GM18517 (cell line): ENCODE measurements at regions not wholly inside any gene's neighbourhood (a gene's known extent, or its start where the extent isn't known, plus 50 kb on each side); places are given as distances from the start of the nearest gene placed in this dataset.

Experiments
- ATAC-seq: cut with Tn5 transposase; IDR thresholded peaks from one replicate; pipeline ENCODE4 v1.9.1; 2021; ENCODE audit warnings: mild to moderate bottlenecking, moderate library complexity; ENCODE audit not compliant: unreplicated experiment

DNA sequence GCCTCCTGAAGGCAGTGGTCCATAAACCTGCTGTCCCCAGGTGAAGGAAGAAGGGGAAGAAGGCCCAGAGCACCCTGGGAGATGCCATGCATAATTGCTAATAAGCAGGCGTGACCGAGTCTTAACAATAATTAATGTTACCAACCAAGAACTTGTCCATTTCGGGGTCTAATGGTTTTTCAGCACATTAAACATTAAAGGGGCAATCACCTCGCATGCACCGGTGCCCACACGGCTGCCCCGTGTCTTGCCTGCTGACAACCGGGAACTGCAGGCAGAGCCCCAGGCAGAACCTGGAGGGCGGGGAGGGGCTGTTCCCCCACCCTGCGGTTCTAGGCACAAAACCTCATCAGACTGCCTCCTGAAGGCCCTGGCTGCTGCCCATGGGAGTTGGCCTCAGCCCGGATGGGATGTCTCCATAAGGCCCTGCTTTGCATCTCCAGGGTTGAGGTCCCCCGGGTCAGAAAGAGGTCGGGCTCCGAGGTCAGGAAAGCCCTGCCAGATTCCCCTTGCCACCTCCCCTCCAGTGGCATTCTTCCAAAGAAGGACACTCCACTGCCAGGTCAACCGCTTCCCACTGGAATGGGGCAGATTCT is 169.0 kb downstream of the BUD13 start:
- no peak for ATAC-seq

GRCh38 chr11:116602637-116602942 is 170.2 kb downstream of the BUD13 start:
- ATAC-seq: no peak

- no peak for ATAC-seq
Observed at GRCh38 chr11:116601814-116602636, 170.8 kb downstream of the BUD13 start.

DNA sequence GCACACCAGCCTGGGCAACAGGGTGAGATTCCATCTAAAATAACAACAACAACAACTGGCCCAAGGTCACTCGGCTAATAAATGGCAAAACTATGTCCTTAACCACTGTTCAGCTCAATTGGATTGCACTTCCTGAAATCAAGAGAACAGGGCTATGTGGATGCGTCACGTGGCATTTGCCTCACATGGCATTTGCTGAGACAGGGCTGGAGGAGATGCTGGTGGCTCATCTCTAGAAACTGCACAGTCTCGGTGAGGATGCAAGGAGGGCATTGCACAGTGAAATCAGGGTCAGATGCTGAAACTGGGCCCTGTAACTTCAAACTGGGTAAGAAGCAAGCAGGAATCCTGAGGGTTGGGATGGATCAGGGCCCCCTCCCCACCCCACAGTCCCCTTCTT is 171.9 kb downstream of the BUD13 start:
- no peak for ATAC-seq

DNA sequence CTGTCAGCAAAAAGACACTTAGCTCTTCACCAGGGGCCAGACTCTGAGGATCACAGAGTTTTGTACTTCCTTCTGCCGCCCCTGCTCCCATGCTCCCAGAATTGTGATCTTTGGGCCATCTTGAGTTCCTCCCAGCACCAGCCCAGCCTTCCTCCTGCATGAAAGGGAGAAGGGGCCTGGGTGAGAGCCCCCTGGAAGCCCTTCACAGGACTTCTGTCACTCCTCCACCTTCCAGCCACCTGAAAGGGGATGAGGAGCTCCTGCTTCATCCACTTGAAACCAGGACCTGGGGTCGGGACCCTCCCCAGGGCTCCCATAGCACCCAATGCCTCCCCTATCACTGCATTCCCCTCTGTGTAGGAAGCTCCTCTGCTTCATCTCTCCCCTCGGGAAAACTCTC is 174.2 kb downstream of the BUD13 start:
- no peak for ATAC-seq

DNA sequence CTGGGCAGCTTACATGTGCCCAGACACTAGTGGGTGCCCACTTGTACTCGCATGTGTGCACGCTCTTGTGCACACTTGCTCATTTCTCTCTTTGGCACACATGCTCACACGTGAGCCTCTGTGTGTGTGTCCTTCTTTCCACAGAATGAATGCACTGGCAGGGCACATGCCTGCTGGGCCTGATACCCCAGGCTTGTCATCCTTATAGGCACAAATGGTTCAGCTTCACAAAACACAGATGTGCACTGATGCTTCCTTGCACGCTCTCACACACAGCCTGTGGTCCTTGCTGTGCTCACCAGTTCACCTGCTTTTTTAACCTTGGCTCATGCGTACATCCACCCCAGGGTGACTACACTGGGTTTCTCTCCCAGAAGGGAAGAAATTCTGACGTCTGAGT is 174.8 kb downstream of the BUD13 start:
- ATAC-seq: no peak

GRCh38 chr11:116596346-116597260 is 176.2 kb downstream of the BUD13 start:
- ATAC-seq: no peak

DNA sequence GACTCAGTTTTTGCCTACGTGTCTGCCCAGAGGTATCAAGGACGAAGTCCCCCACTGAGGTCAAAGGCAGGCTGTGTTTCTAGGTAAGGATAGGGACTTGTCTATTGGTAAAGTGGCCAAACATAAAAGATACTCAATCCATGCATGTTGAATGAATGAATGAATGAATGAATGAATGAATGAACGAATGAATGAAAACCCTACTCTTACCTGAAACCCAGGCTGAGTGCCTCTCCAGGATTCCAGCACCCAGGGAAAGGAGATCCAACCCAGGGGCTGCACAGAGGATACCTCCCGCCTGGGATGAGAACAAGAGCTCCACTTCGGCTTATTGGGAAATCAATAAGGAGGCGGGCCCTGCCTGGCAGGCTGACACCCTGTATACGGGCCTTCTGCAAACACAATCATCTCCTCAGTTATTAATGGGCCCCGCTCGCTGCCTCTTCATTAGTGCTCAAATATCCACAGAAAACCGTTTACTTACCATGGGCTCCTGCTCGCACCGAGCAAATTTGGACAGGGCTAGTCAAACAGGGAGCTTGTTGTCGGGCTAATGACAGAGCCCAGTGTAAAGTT is 177.4 kb downstream of the BUD13 start:
- no peak for ATAC-seq

- no peak for ATAC-seq
Observed at GRCh38 chr11:116590844-116591570, 181.8 kb downstream of the BUD13 start.

DNA sequence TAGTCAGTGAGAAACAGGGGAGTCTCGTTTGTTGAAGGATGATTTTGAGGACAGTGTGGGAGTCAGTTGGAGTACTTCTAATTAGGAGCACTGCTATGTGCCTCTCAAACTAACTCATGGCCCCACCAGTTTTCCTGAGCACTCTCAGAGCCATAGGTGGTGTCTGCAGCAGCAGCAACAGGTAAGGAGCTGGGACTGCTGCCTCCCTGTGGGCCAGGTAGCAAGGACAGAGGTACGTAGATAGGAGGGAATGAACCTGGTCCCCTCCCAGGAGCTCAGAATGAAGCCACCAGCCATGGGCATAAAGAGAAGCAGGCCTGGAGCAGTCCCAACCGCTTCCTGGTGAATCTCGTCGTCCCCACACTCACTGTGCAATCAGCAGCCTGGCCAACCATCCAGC is 183.4 kb downstream of the BUD13 start:
- ATAC-seq: no peak

DNA sequence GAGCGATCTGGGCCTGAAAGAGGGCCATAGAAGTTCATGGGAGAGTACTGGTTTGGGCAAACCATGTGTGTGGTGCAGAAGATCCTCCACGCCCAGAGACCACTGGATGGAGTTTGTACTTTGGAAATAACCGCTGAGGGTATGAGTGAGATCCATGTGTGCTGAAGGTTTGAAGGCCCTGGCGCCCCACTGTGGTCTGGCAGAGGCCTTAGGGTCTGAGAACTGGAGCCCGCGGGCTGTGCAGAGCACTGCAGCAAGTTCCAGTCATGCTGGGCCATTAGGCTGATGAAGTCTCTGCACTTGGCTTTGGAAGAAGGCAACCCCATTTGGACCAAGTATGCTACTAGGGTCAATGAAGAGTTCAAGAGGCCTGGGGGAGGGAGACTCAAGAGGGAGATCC is 186.4 kb downstream of the BUD13 start:
- no peak for ATAC-seq

DNA sequence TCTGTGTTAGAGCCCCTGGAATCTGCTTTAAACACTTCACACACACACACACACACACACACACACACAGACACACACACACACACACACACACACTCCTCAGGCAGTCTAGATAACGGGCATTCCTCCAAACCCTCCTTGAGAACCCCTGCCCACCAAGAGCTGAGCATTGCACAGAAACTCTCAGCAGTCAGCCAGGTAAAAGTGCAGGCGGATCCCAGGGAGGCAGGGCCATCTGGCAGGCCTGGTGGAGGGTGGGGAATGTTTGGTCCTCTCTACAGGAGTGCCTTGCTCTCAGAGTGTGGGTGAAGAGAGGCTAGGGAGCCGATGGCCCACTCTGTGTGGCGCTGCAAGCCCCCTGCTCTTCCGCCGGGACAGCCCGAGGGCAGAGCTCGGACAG is 190.2 kb downstream of the BUD13 start:
- ATAC-seq: no peak

DNA sequence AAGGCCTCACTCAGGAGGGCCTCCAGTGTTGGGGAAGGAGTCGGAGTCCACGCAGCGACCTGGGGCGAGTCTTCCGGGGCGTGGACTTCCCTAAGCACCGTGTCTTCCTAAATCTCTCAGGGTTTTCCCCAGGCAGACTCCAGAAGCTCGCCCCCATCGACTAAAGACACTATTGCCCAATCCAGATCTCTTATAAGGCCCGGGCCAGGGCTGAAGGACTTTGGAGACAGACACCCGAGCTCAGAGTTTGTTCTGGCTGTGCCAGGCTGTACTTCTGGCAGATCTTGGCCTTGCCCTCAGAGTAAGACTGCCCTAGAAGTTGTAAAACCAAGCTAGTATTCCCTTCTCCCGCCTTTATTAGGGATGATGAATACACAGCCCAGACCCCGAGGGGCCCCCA is 191.4 kb downstream of the BUD13 start:
- no peak for ATAC-seq

GRCh38 chr11:116580799-116581198 is 192.0 kb downstream of the BUD13 start:
- no peak for ATAC-seq

GRCh38 chr11:116579857-116580727 is 192.7 kb downstream of the BUD13 start:
- ATAC-seq: no peak

- ATAC-seq: no peak
Observed at GRCh38 chr11:116579031-116579653, 193.6 kb downstream of the BUD13 start.

DNA sequence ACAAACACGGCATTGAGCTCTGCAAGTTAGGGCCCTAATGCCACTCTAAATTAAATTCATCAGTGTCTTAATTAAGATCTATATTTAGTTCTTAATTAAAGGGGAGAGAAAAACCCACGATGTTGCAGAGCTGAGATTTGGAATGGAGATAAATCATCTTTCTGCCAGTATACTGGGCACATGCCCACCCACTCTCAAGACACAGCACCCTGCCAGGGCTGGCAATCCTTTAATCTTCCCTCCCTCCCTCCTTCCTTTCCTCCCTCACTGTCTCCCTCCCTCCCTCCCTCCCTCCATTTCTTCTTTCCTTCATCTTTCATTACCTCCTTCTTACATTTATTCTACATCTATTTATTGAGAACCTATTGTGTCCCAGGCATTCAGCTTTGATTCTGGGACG is 194.8 kb downstream of the BUD13 start:
- no peak for ATAC-seq

DNA sequence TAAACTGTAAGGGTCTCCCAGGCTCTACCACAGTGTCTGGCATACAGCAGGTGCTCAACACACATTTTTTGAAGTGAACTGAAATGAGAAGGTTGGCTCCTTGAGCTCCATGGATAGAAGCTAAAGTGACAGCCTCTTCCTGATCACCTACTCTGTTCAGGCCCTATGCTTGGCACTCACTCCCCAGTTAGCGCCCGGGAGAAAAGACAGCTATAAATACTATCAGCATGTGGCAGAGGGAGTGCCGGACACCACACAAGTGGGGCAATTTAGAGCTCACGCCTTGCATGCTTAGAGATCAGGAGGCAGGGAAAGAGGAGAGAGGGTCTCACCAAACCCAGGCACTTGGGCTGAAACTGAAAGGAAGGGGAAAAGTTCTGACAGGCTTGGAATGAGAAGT is 195.5 kb downstream of the BUD13 start:
- no peak for ATAC-seq

GRCh38 chr11:116576526-116576925 is 196.3 kb downstream of the BUD13 start:
- ATAC-seq: no peak
